ENCODE measurements at regions not wholly inside any gene's neighbourhood (a gene's known extent, or its start where the extent isn't known, plus 50 kb on each side); places are given as distances from the start of the nearest gene placed in this dataset.
"Not testable (repeated sequence)": the region's sequence is repeated elsewhere in the genome, so short reads cannot be mapped to it uniquely, and the experiment has no call there.

- H3K4me3 ChIP-seq (ENCODE audit: insufficient read depth, low read depth, low read length) = no peak overlapping the region
- no peaks in the 10 kb centered on the region for H3K36me3 ChIP-seq (replicated peaks; ENCODE audit: control insufficient read depth, insufficient read depth, low read length)
- DNase-seq = no peak
- H3K27me3 ChIP-seq (ENCODE audit: control insufficient read depth, insufficient read depth, low read length) = peaks cover 3% of the 10 kb centered on the region; the same call in 1 of the 2 replicates
These were observed 647.4 kb downstream of the NR2F2 start for GRCh38 chr15:96977886-96978285.

- H3K4me3 ChIP-seq (ENCODE audit: insufficient read depth, low read depth, low read length) = no peak overlapping the region
- no peaks in the 10 kb centered on the region for H3K36me3 ChIP-seq (replicated peaks; ENCODE audit: control insufficient read depth, insufficient read depth, low read length)
- no peak for DNase-seq
- peaks cover 14% of the 10 kb centered on the region for H3K27me3 ChIP-seq (ENCODE audit: control insufficient read depth, insufficient read depth, low read length)
These were observed 648.5 kb downstream of the NR2F2 start for GRCh38 chr15:96978937-96979473.

- DNase-seq = peak; percentile 18
- H3K4me3 ChIP-seq (ENCODE audit: insufficient read depth, low read depth, low read length) = peak overlapping the region; percentile 39
- H3K27me3 ChIP-seq (ENCODE audit: control insufficient read depth, insufficient read depth, low read length) = peaks cover 23% of the 10 kb centered on the region
- not testable (repeated sequence) for H3K36me3 ChIP-seq (replicated peaks; ENCODE audit: control insufficient read depth, insufficient read depth, low read length)
These were observed 653.7 kb downstream of the NR2F2 start for GRCh38 chr15:96984121-96984671.

- H3K4me3 ChIP-seq (ENCODE audit: insufficient read depth, low read depth, low read length) = no peak overlapping the region
- no peak for DNase-seq
- H3K36me3 ChIP-seq (replicated peaks; ENCODE audit: control insufficient read depth, insufficient read depth, low read length) = no peaks in the 10 kb centered on the region
- H3K27me3 ChIP-seq (ENCODE audit: control insufficient read depth, insufficient read depth, low read length) = no peaks in the 10 kb centered on the region
These were observed 662.3 kb downstream of the NR2F2 start for GRCh38 chr15:96992817-96993216.

GRCh38 chr15:96997538-96997937 is 667.0 kb downstream of the NR2F2 start:
- DNase-seq = no peak
- no peak overlapping the region for H3K4me3 ChIP-seq (ENCODE audit: insufficient read depth, low read depth, low read length)
- no peaks in the 10 kb centered on the region; the same call in 1 of the 2 replicates for H3K27me3 ChIP-seq (ENCODE audit: control insufficient read depth, insufficient read depth, low read length)
- H3K36me3 ChIP-seq (replicated peaks; ENCODE audit: control insufficient read depth, insufficient read depth, low read length) = no peaks in the 10 kb centered on the region

- no peak overlapping the region for H3K4me3 ChIP-seq (ENCODE audit: insufficient read depth, low read depth, low read length)
- no peak for DNase-seq
- no peaks in the 10 kb centered on the region for H3K27me3 ChIP-seq (ENCODE audit: control insufficient read depth, insufficient read depth, low read length)
- no peaks in the 10 kb centered on the region for H3K36me3 ChIP-seq (replicated peaks; ENCODE audit: control insufficient read depth, insufficient read depth, low read length)
These were observed 678.5 kb downstream of the NR2F2 start for GRCh38 chr15:97009031-97009431.

- Histone ChIP-seq H3K4me3 (ENCODE audit: insufficient read depth, low read depth, low read length) (no peak overlapping the region), H3K27me3 (ENCODE audit: control insufficient read depth, insufficient read depth, low read length) (no peaks in the 10 kb centered on the region), H3K36me3 (replicated peaks; ENCODE audit: control insufficient read depth, insufficient read depth, low read length) (no peaks in the 10 kb centered on the region)
- no peak for DNase-seq
These were observed 682.5 kb downstream of the NR2F2 start for GRCh38 chr15:97012986-97013385.

- H3K4me3 ChIP-seq (ENCODE audit: insufficient read depth, low read depth, low read length) = no peak overlapping the region
- no peaks in the 10 kb centered on the region for H3K27me3 ChIP-seq (ENCODE audit: control insufficient read depth, insufficient read depth, low read length)
- no peaks in the 10 kb centered on the region for H3K36me3 ChIP-seq (replicated peaks; ENCODE audit: control insufficient read depth, insufficient read depth, low read length)
- DNase-seq = no peak
These were observed 683.0 kb downstream of the NR2F2 start for GRCh38 chr15:97013491-97013890.

GRCh38 chr15:97014001-97014400 is 683.5 kb downstream of the NR2F2 start:
- DNase-seq = no peak
- H3K27me3 ChIP-seq (ENCODE audit: control insufficient read depth, insufficient read depth, low read length) = no peaks in the 10 kb centered on the region
- no peaks in the 10 kb centered on the region for H3K36me3 ChIP-seq (replicated peaks; ENCODE audit: control insufficient read depth, insufficient read depth, low read length)
- H3K4me3 ChIP-seq (ENCODE audit: insufficient read depth, low read depth, low read length) = no peak overlapping the region

GRCh38 chr15:97023488-97023844 is 693.0 kb downstream of the NR2F2 start:
- Histone ChIP-seq H3K36me3 (replicated peaks; ENCODE audit: control insufficient read depth, insufficient read depth, low read length) (no peaks in the 10 kb centered on the region), H3K27me3 (ENCODE audit: control insufficient read depth, insufficient read depth, low read length) (no peaks in the 10 kb centered on the region), H3K4me3 (ENCODE audit: insufficient read depth, low read depth, low read length) (no peak overlapping the region)
- no peak for DNase-seq

- no peak for DNase-seq
- Histone ChIP-seq H3K36me3 (replicated peaks; ENCODE audit: control insufficient read depth, insufficient read depth, low read length) (no peaks in the 10 kb centered on the region), H3K27me3 (ENCODE audit: control insufficient read depth, insufficient read depth, low read length) (no peaks in the 10 kb centered on the region), H3K4me3 (ENCODE audit: insufficient read depth, low read depth, low read length) (no peak overlapping the region)
These were observed 696.3 kb downstream of the NR2F2 start for GRCh38 chr15:97026781-97027180.

- H3K27me3 ChIP-seq (ENCODE audit: control insufficient read depth, insufficient read depth, low read length) = no peaks in the 10 kb centered on the region
- no peaks in the 10 kb centered on the region for H3K36me3 ChIP-seq (replicated peaks; ENCODE audit: control insufficient read depth, insufficient read depth, low read length)
- no peak for DNase-seq
- no peak overlapping the region for H3K4me3 ChIP-seq (ENCODE audit: insufficient read depth, low read depth, low read length)
These were observed 697.3 kb downstream of the NR2F2 start for GRCh38 chr15:97027772-97028171.

- H3K36me3 ChIP-seq (replicated peaks; ENCODE audit: control insufficient read depth, insufficient read depth, low read length) = no peaks in the 10 kb centered on the region
- H3K4me3 ChIP-seq (ENCODE audit: insufficient read depth, low read depth, low read length) = no peak overlapping the region
- no peak for DNase-seq
- H3K27me3 ChIP-seq (ENCODE audit: control insufficient read depth, insufficient read depth, low read length) = no peaks in the 10 kb centered on the region
These were observed 699.8 kb downstream of the NR2F2 start for GRCh38 chr15:97030251-97030650.

- no peak overlapping the region for H3K4me3 ChIP-seq (ENCODE audit: insufficient read depth, low read depth, low read length)
- no peaks in the 10 kb centered on the region for H3K36me3 ChIP-seq (replicated peaks; ENCODE audit: control insufficient read depth, insufficient read depth, low read length)
- no peaks in the 10 kb centered on the region for H3K27me3 ChIP-seq (ENCODE audit: control insufficient read depth, insufficient read depth, low read length)
- no peak for DNase-seq
These were observed 705.8 kb downstream of the NR2F2 start for GRCh38 chr15:97036301-97036700.

GRCh38 chr15:97037080-97037479 is 706.6 kb downstream of the NR2F2 start:
- H3K27me3 ChIP-seq (ENCODE audit: control insufficient read depth, insufficient read depth, low read length) = no peaks in the 10 kb centered on the region
- H3K4me3 ChIP-seq (ENCODE audit: insufficient read depth, low read depth, low read length) = no peak overlapping the region
- H3K36me3 ChIP-seq (replicated peaks; ENCODE audit: control insufficient read depth, insufficient read depth, low read length) = no peaks in the 10 kb centered on the region
- no peak for DNase-seq

All from H7 (cell line).